H1 (cell line): ENCODE measurements at regions not wholly inside any gene's neighbourhood (a gene's known extent, or its start where the extent isn't known, plus 50 kb on each side); places are given as distances from the start of the nearest gene placed in this dataset.

Experiments
- CTCF ChIA-PET: fragments of 300-600 bp; sonication (Branson Sonifier 250); formaldehyde crosslinking; loops from one replicate; lab custom pipeline; 2021; ENCODE audit not compliant: partially characterized antibody; lab: Charles Lee
- POLR2A ChIA-PET: fragments of 300-600 bp; sonication (Branson Sonifier 250); formaldehyde crosslinking; loops from one replicate; lab custom pipeline; 2021; ENCODE audit warnings: inconsistent platforms; ENCODE audit not compliant: partially characterized antibody; lab: Charles Lee
- DNase-seq, 2 experiments: peaks; one replicate each; pipeline versions ENCODE4 v3.0.0 to v3.0.0-alpha.2; 2010 to 2022; ENCODE audit warnings: low spot score in 2 of 2, low read depth in 1 of 2, mixed read lengths in 1 of 2
- FAIRE-seq: peaks from 2 replicates; lab custom pipeline; 2011; peaks lifted over from hg19 to GRCh38; lab: Jason Lieb, UNC
- H2AFZ ChIP-seq: 2 replicates; pipeline ENCODE4 v1.8.1; 2012; ENCODE audit warnings: low read length, inconsistent platforms
- H2AK5ac ChIP-seq: 2 replicates; pipeline ENCODE4 v1.6.1; 2013; ENCODE audit warnings: low read depth, low read length
- H2BK120ac ChIP-seq: replicated peaks from 2 replicates; pipeline ENCODE3; 2013; ENCODE audit warnings: low read depth, low read length, inconsistent platforms
- H2BK12ac ChIP-seq: 2 replicates; pipeline ENCODE4 v1.6.1; 2013; ENCODE audit warnings: low read depth, low read length
- H2BK15ac ChIP-seq: 2 replicates; pipeline ENCODE4 v1.6.1; 2013; ENCODE audit warnings: low read length
- H2BK20ac ChIP-seq: 2 replicates; pipeline ENCODE4 v1.6.1; 2013; ENCODE audit warnings: low read length
- H2BK5ac ChIP-seq: 2 replicates; pipeline ENCODE4 v1.6.1; 2013; ENCODE audit warnings: low read depth, low read length
- H3K14ac ChIP-seq: 2 replicates; pipeline ENCODE4 v1.6.1; 2013; ENCODE audit warnings: inconsistent platforms; ENCODE audit not compliant: insufficient read length
- H3K18ac ChIP-seq: 2 replicates; pipeline ENCODE4 v1.6.1; 2013; ENCODE audit warnings: low read length; ENCODE audit errors: extremely low read depth
- H3K23ac ChIP-seq: 2 replicates; pipeline ENCODE4 v1.6.1; 2013; ENCODE audit warnings: inconsistent platforms; ENCODE audit not compliant: insufficient read length
- H3K23me2 ChIP-seq: 2 replicates; pipeline ENCODE4 v1.6.1; 2013; ENCODE audit warnings: low read depth, low read length
- H3K27ac ChIP-seq: 2 replicates; pipeline ENCODE4 v1.6.1; 2011; ENCODE audit warnings: low read depth, low read length, inconsistent platforms
- H3K27me3 ChIP-seq, 4 experiments: replicated peaks in 1 of 4; 1 replicate in 1 of 4; 2 replicates in 3 of 4; pipeline versions ENCODE4 v1.6.1 to v1.8.1; 2011 to 2013; ENCODE audit warnings: low read length in 3 of 4, mild to moderate bottlenecking in 3 of 4, inconsistent platforms in 2 of 4, mixed read lengths in 2 of 4, moderate library complexity in 1 of 4; ENCODE audit not compliant: control insufficient read depth in 3 of 4, insufficient read depth in 3 of 4; ENCODE audit errors: extremely low read depth in 1 of 4
- H3K36me3 ChIP-seq, 4 experiments: 2 replicates each; pipeline versions ENCODE4 v1.6.1 to v1.8.1; 2011 to 2013; ENCODE audit warnings: mild to moderate bottlenecking in 4 of 4, low read length in 3 of 4, moderate library complexity in 2 of 4, control low read depth in 1 of 4, inconsistent platforms in 1 of 4; ENCODE audit not compliant: insufficient read depth in 4 of 4, control insufficient read depth in 2 of 4
- H3K4ac ChIP-seq: replicated peaks from 2 replicates; pipeline ENCODE3; 2013; ENCODE audit warnings: low read length, low read depth, mixed read lengths, inconsistent platforms; ENCODE audit not compliant: insufficient read length
- H3K4me1 ChIP-seq, 4 experiments: replicated peaks in 1 of 4; 1 replicate in 1 of 4; 2 replicates in 3 of 4; pipeline versions ENCODE4 v1.6.1 to v1.8.1; 2011 to 2013; ENCODE audit warnings: low read length in 3 of 4, inconsistent platforms in 2 of 4, mixed read lengths in 1 of 4; ENCODE audit not compliant: insufficient read depth in 4 of 4, control insufficient read depth in 3 of 4
- H3K4me2 ChIP-seq, 2 experiments: 2 replicates each; pipeline versions ENCODE4 v1.6.1 to v1.8.1; 2011 to 2013; ENCODE audit warnings: low read depth in 2 of 2, low read length in 2 of 2, control low read depth in 1 of 2, inconsistent platforms in 1 of 2, mild to moderate bottlenecking in 1 of 2; ENCODE audit not compliant: insufficient read depth in 1 of 2
- H3K4me3 ChIP-seq, 4 experiments: fragments of 200-600, 300-600 bp in 1 of 4; sonication (generic), shearing (Covaris generic), sonication (Bioruptor Twin) in 1 of 4; 2 replicates each; pipeline versions ENCODE4 v1.5.1 to v1.8.1; 2011 to 2016; ENCODE audit warnings: low read length in 4 of 4, low read depth in 3 of 4, control low read depth in 2 of 4, inconsistent platforms in 2 of 4, mild to moderate bottlenecking in 2 of 4, mixed read lengths in 1 of 4, moderate library complexity in 1 of 4; ENCODE audit not compliant: insufficient read depth in 2 of 4; ENCODE audit errors: extremely low read depth in 1 of 4
- H3K56ac ChIP-seq: replicated peaks from 2 replicates; pipeline ENCODE3; 2013; ENCODE audit warnings: low read depth, mild to moderate bottlenecking, mixed read lengths, low read length, inconsistent platforms; ENCODE audit not compliant: insufficient read length
- H3K79me1 ChIP-seq: 2 replicates; pipeline ENCODE4 v1.6.1; 2013; ENCODE audit warnings: low read depth, low read length, control low read depth
- H3K79me2 ChIP-seq, 2 experiments: 2 replicates each; pipeline versions ENCODE4 v1.6.1 to v1.8.1; 2012 to 2013; ENCODE audit warnings: low read length in 2 of 2, mild to moderate bottlenecking in 2 of 2, inconsistent platforms in 1 of 2; ENCODE audit not compliant: insufficient read depth in 2 of 2, control insufficient read depth in 1 of 2
- H3K9ac ChIP-seq, 4 experiments: replicated peaks in 1 of 4; 1 replicate in 1 of 4; 2 replicates in 3 of 4; pipeline versions ENCODE4 v1.6.1 to v1.8.1; 2011 to 2013; ENCODE audit warnings: low read depth in 3 of 4, low read length in 3 of 4, control low read depth in 2 of 4, mild to moderate bottlenecking in 2 of 4, moderate library complexity in 2 of 4, inconsistent platforms in 1 of 4; ENCODE audit errors: extremely low read depth in 1 of 4
- H3K9me3 ChIP-seq, 2 experiments: 2 replicates each; pipeline versions ENCODE4 v1.6.1 to v1.8.1; 2012 to 2013; ENCODE audit warnings: mild to moderate bottlenecking in 2 of 2, moderate library complexity in 2 of 2, control low read depth in 1 of 2, inconsistent platforms in 1 of 2, low read depth in 1 of 2, low read length in 1 of 2, mixed read lengths in 1 of 2; ENCODE audit not compliant: insufficient read depth in 2 of 2
- H4K20me1 ChIP-seq, 2 experiments: replicated peaks in 1 of 2; 2 replicates each; pipeline versions ENCODE3 to v1.8.1; 2011 to 2013; ENCODE audit warnings: inconsistent platforms in 2 of 2, low read length in 2 of 2, mild to moderate bottlenecking in 1 of 2; ENCODE audit not compliant: insufficient read depth in 2 of 2, control insufficient read depth in 1 of 2
- H4K5ac ChIP-seq: 2 replicates; pipeline ENCODE4 v1.6.1; 2013; ENCODE audit warnings: low read length, low read depth, mixed read lengths, inconsistent platforms; ENCODE audit not compliant: insufficient read length
- H4K8ac ChIP-seq: 2 replicates; pipeline ENCODE4 v1.8.0; 2013; ENCODE audit warnings: mild to moderate bottlenecking, moderate library complexity, low read length, inconsistent platforms; ENCODE audit not compliant: insufficient read depth; ENCODE audit errors: extremely low read depth
- H4K91ac ChIP-seq: replicated peaks from 2 replicates; pipeline ENCODE3; 2013; ENCODE audit warnings: low read length, mixed read lengths, inconsistent platforms; ENCODE audit not compliant: insufficient read length
- CBX5 ChIP-seq: fragments of 300-800, 300-1000 bp; sonication (generic); IDR thresholded peaks from 2 replicates; pipeline ENCODE4 v1.7.1; 2016; ENCODE audit warnings: antibody characterized with exemption, low read length, low read depth
- CHD1 ChIP-seq: IDR thresholded peaks from 2 replicates; pipeline ENCODE4 v1.6.1; 2012; ENCODE audit warnings: low read depth, low read length, improper control_type of control experiment
- E2F6 ChIP-seq: IDR thresholded peaks from 2 replicates; pipeline ENCODE4 v1.6.1; 2012; ENCODE audit warnings: inconsistent platforms
- GABPA ChIP-seq: IDR thresholded peaks from 2 replicates; pipeline ENCODE4 v1.6.1; 2011; ENCODE audit warnings: mild to moderate bottlenecking, low read length, moderate library complexity, borderline replicate concordance; ENCODE audit not compliant: insufficient read depth
- KDM4A ChIP-seq: IDR thresholded peaks from one replicate; pipeline ENCODE4 v1.7.1; 2012; ENCODE audit warnings: low read depth, mild to moderate bottlenecking, moderate library complexity, low read length, inconsistent platforms; ENCODE audit not compliant: severe bottlenecking
- KDM5A ChIP-seq: fragments of 200-600 bp; IDR thresholded peaks from 2 replicates; pipeline ENCODE4 v1.7.1; 2012; ENCODE audit warnings: mild to moderate bottlenecking, low read length, inconsistent platforms, mixed read lengths
- MAX ChIP-seq: IDR thresholded peaks from 2 replicates; pipeline ENCODE4 v1.6.1; 2012; ENCODE audit warnings: inconsistent platforms
- POU5F1 ChIP-seq: IDR thresholded peaks from 2 replicates; pipeline ENCODE4 v1.6.1; 2011; ENCODE audit warnings: low read depth, mild to moderate bottlenecking, low read length, moderate library complexity
- RFX5 ChIP-seq: IDR thresholded peaks from 2 replicates; pipeline ENCODE4 v1.6.1; 2011; ENCODE audit warnings: low read depth, low read length, improper control_type of control experiment, borderline replicate concordance
- SP2 ChIP-seq: IDR thresholded peaks from 2 replicates; pipeline ENCODE4 v1.6.1; 2012; ENCODE audit warnings: mild to moderate bottlenecking, low read length, inconsistent platforms
- SP4 ChIP-seq: IDR thresholded peaks from 2 replicates; pipeline ENCODE4 v1.6.1; 2012; ENCODE audit warnings: low read length, inconsistent platforms
- TBP ChIP-seq: IDR thresholded peaks from 2 replicates; pipeline ENCODE4 v1.6.1; 2011; ENCODE audit warnings: low read depth, low read length, improper control_type of control experiment
- TEAD4 ChIP-seq: IDR thresholded peaks from 2 replicates; pipeline ENCODE4 v1.6.1; 2012; ENCODE audit warnings: low read depth, low read length, inconsistent platforms, mixed read lengths
- WGBS, 2 experiments: shearing (Covaris generic) in 1 of 2; methylation state at CpG; one replicate each; pipeline versions ENCODE4 v1.1.6 to v1.1.7; 2013 to 2015; ENCODE audit warnings: low lambda C conversion rate in 2 of 2, mixed read lengths in 2 of 2, inconsistent platforms in 1 of 2, low coverage in 1 of 2, missing lambda C conversion rate in 1 of 2; ENCODE audit not compliant: insufficient replicate concordance in 2 of 2, insufficient coverage in 1 of 2, insufficient read length in 1 of 2; ENCODE audit errors: extremely low coverage in 1 of 2, missing lambda C conversion rate in 1 of 2; 5-methylcytosine and 5-hydroxymethylcytosine counted together

- peaks cover under 1 to 2% of the 10 kb centered on the region in 2 experiments for H4K20me1 ChIP-seq
- no peak overlapping the region for H2BK120ac ChIP-seq
- no peak overlapping the region for H3K4ac ChIP-seq
- no peaks in the 10 kb centered on the region for H3K4me1 ChIP-seq
- no peak overlapping the region for H2BK15ac ChIP-seq
- no peak overlapping the region for H2AK5ac ChIP-seq
- ChIA-PET CTCF (interaction anchor here (0.7 to 1.7 kb wide), 2 partner anchors 14 to 214 kb away, joined by 3 to 5 read pairs; no protein-coding TSS in a partner anchor), POLR2A (no interaction called here)
- H4K8ac ChIP-seq, result no peak overlapping the region
- no peak overlapping the region for H4K91ac ChIP-seq
- no peak overlapping the region for H3K4me3 ChIP-seq
- no peak overlapping the region for H3K4me2 ChIP-seq
- H3K14ac ChIP-seq, result no peak overlapping the region
- H3K23me2 ChIP-seq, result no peaks in the 10 kb centered on the region
- H2BK20ac ChIP-seq, result no peak overlapping the region
- no peak overlapping the region for H3K56ac ChIP-seq
- H3K18ac ChIP-seq, result no peak overlapping the region
- H3K36me3 ChIP-seq, result no peaks in the 10 kb centered on the region
- no peak overlapping the region for H3K27ac ChIP-seq
- no peak overlapping the region for H4K5ac ChIP-seq
- H3K9me3 ChIP-seq, result no peaks in the 10 kb centered on the region
- no peak overlapping the region for H3K23ac ChIP-seq
- H3K79me1 ChIP-seq, result no peaks in the 10 kb centered on the region
- no peak overlapping the region for H2BK12ac ChIP-seq
- DNase-seq (no peak), FAIRE-seq (no peak)
- H3K27me3 ChIP-seq, result peaks cover 45 to 91% (median 66%) of the 10 kb centered on the region in 4 experiments
- H3K79me2 ChIP-seq, result no peaks in the 10 kb centered on the region
- WGBS, 2 experiments, result 38% methylated on average over 2 of the region's 2 CpGs; no CpG with 5 or more reads in 1 of the 2 experiments
- no peak overlapping the region for H2BK5ac ChIP-seq
- H3K9ac ChIP-seq, result no peak overlapping the region
- no peak overlapping the region for H2AFZ ChIP-seq
- TF ChIP-seq SP2 (no peak), CBX5 (no peak), E2F6 (no peak), KDM4A (no peak), SP4 (no peak), TEAD4 (no peak), TBP (no peak), RFX5 (no peak), GABPA (no peak), POU5F1 (no peak), KDM5A (no peak), MAX (no peak), CHD1 (no peak)
Observed at GRCh38 chr10:9097206-9097990, 1042.9 kb downstream of the GATA3 start.
